Psoas muscle (tissue), 7 donors: ENCODE measurements at regions not wholly inside any gene's neighbourhood (a gene's known extent, or its start where the extent isn't known, plus 50 kb on each side); places are given as distances from the start of the nearest gene placed in this dataset.
"Not testable (repeated sequence)": the region's sequence is repeated elsewhere in the genome, so short reads cannot be mapped to it uniquely, and the experiment has no call there.

Experiments used
- ATAC-seq, 4 donors: fragments of 200-7000 bp; cut with Tn5 transposase; one replicate each; pipeline ENCODE4 v1.9.1; 2020; ENCODE audit warnings: moderate library complexity in 3 of 4, mild to moderate bottlenecking in 2 of 4
- DNase-seq, 2 donors: peaks; one replicate each; pipeline ENCODE4 v3.0.0-alpha.2; 2020
- H3K27ac ChIP-seq: fragments of 200-600 bp; one replicate; pipeline ENCODE4 v1.8.0; 2022
- H3K27me3 ChIP-seq, 3 donors: fragments of 200-600 bp in 1 of 3; one replicate each; pipeline versions ENCODE4 v1.6.1 to v1.8.0; 2013 to 2022; ENCODE audit warnings: low read length in 2 of 3, mild to moderate bottlenecking in 2 of 3, moderate library complexity in 1 of 3; ENCODE audit not compliant: insufficient read depth in 3 of 3
- H3K36me3 ChIP-seq, 2 donors: fragments of 200-600 bp in 1 of 2; one replicate each; pipeline versions ENCODE4 v1.6.1 to v1.8.0; 2013 to 2022; ENCODE audit warnings: low read depth in 1 of 2, mild to moderate bottlenecking in 1 of 2, moderate library complexity in 1 of 2; ENCODE audit not compliant: insufficient read depth in 1 of 2
- H3K4me1 ChIP-seq: fragments of 200-600 bp; one replicate; pipeline ENCODE4 v1.8.0; 2022
- H3K4me3 ChIP-seq: fragments of 200-600 bp; one replicate; pipeline ENCODE4 v1.8.0; 2022; ENCODE audit warnings: mild to moderate bottlenecking
- H3K9me3 ChIP-seq: fragments of 200-600 bp; one replicate; pipeline ENCODE4 v1.8.0; 2022
- CTCF ChIP-seq: fragments of 200-600 bp; IDR thresholded peaks from one replicate; pipeline ENCODE4 v1.8.0; 2022; ENCODE audit warnings: antibody characterized with exemption
- WGBS, 3 donors: extraction: QIAGEN DNeasy Blood & Tissue Kit; methylation state at CpG; one replicate each; pipeline versions ENCODE4 v1.1.6 to v1.1.7; 2013; 5-methylcytosine and 5-hydroxymethylcytosine counted together
- intact Hi-C, 2 donors: fragments of 100-400 bp; cut with DNase I; formaldehyde crosslinking; loops; one replicate each; pipeline versions ENCODE4 v1.11.0 to v1.14.2; 2022
- donor health status: healthy with polysubstance abuse.
- donor health status: DM: no; HTN: no; CAD: no; lungs with moderate emphysema.
- donor health status: Bipolar disorder and iron deficiency.
- donor health status: healthy.
- donor health status: DM: yes; HTN: yes; CAD: no.
- donor health status: DM: no; HTN: no; CAD: no.
- donor health status: DM: yes; HTN: yes; CAD: no.

- intact Hi-C loops: no loop called here
- H3K4me3 ChIP-seq: no peak overlapping the region
- H3K9me3 ChIP-seq: no peaks in the 10 kb centered on the region
- ATAC-seq: no peak
- no peaks in the 10 kb centered on the region for H3K4me1 ChIP-seq
- H3K27ac ChIP-seq: no peak overlapping the region
- no peak for TF ChIP-seq CTCF
- no peak for DNase-seq
- H3K36me3 ChIP-seq: no peaks in the 10 kb centered on the region
- H3K27me3 ChIP-seq: peaks cover 0 to 11% (median 2%) of the 10 kb centered on the region in 3 donors
- 33 to 42% (median 36%) methylated on average over 19 of the region's 19 CpGs for WGBS, 3 donors
Measured at GRCh38 chr6:169396554-169397163, 143.0 kb upstream of the THBS2 start.

- H3K27me3 ChIP-seq: peaks cover 0 to 11% (median 2%) of the 10 kb centered on the region in 3 donors
- 67 to 76% (median 75%) methylated on average over 7 of the region's 7 CpGs for WGBS, 3 donors
- H3K36me3 ChIP-seq, H3K4me1 ChIP-seq, H3K4me3 ChIP-seq, H3K27ac ChIP-seq, H3K9me3 ChIP-seq, ATAC-seq, intact Hi-C loops, DNase-seq: not testable (repeated sequence)
Measured at GRCh38 chr6:169396009-169396539, 142.4 kb upstream of the THBS2 start.

- ATAC-seq (no peak), DNase-seq (no peak)
- Histone ChIP-seq H3K9me3 (no peaks in the 10 kb centered on the region), H3K27ac (no peak overlapping the region), H3K36me3 (no peaks in the 10 kb centered on the region), H3K27me3 (peaks cover 0 to 11% (median 2%) of the 10 kb centered on the region in 3 donors), H3K4me3 (no peak overlapping the region), H3K4me1 (no peaks in the 10 kb centered on the region)
- intact Hi-C loops: no loop called here
- 84 to 92% (median 90%) methylated on average over 7 of the region's 7 CpGs for WGBS, 3 donors
- no peak for TF ChIP-seq CTCF
Measured at GRCh38 chr6:169395080-169395805, 141.6 kb upstream of the THBS2 start.

- Histone ChIP-seq H3K27me3 (peaks cover 0 to 11% (median 2%) of the 10 kb centered on the region in 3 donors), H3K36me3 (no peaks in the 10 kb centered on the region), H3K4me3 (no peak overlapping the region), H3K27ac (no peak overlapping the region), H3K9me3 (peaks cover 4% of the 10 kb centered on the region), H3K4me1 (no peaks in the 10 kb centered on the region)
- DNase-seq (no peak), ATAC-seq (no peak)
- intact Hi-C loops: no loop called here
- TF ChIP-seq CTCF: no peak
- 87 to 95% (median 87%) methylated on average over 13 of the region's 13 CpGs for WGBS, 3 donors
Measured at GRCh38 chr6:169393753-169394152, 140.1 kb upstream of the THBS2 start.

- no peaks in the 10 kb centered on the region for H3K36me3 ChIP-seq
- H3K27me3 ChIP-seq: no peaks in the 10 kb centered on the region
- 89 to 100% (median 98%) methylated on average over 2 of the region's 2 CpGs for WGBS, 3 donors
- intact Hi-C loops: no loop called here
- peaks cover 4% of the 10 kb centered on the region for H3K9me3 ChIP-seq
- no peak for TF ChIP-seq CTCF
- no peaks in the 10 kb centered on the region for H3K4me1 ChIP-seq
- DNase-seq (no peak), ATAC-seq (no peak)
- H3K27ac ChIP-seq: no peak overlapping the region
- H3K4me3 ChIP-seq: no peak overlapping the region
Measured at GRCh38 chr6:169391473-169392071, 137.9 kb upstream of the THBS2 start.
